Neural cell (in vitro differentiated cells): ENCODE measurements at regions not wholly inside any gene's neighbourhood (a gene's known extent, or its start where the extent isn't known, plus 50 kb on each side); places are given as distances from the start of the nearest gene placed in this dataset.

Experiments used
- H2AFZ ChIP-seq: fragments of 200-600, 300-800 bp; sonication (generic), shearing (Covaris generic); 2 replicates; pipeline ENCODE4 v1.6.0; 2014; ENCODE audit warnings: low read depth, mild to moderate bottlenecking, antibody characterized with exemption, low read length, moderate library complexity
- H3F3A ChIP-seq: fragments of 200-600 bp; shearing (Covaris generic); 2 replicates; pipeline ENCODE4 v1.6.1; 2016; ENCODE audit warnings: mild to moderate bottlenecking, moderate library complexity, mixed read lengths, antibody characterized with exemption, low read length; ENCODE audit not compliant: insufficient read depth, poor library complexity, severe bottlenecking
- H3K27ac ChIP-seq: fragments of 200-600, 300-800 bp; sonication (generic), shearing (Covaris generic); 2 replicates; pipeline ENCODE4 v1.5.1; 2014; ENCODE audit warnings: mild to moderate bottlenecking, low read length, moderate library complexity
- H3K27me3 ChIP-seq: fragments of 300-800, 200-600 bp; sonication (generic), shearing (Covaris generic); 2 replicates; pipeline ENCODE4 v1.6.0; 2014; ENCODE audit warnings: mild to moderate bottlenecking, low read depth, low read length, moderate library complexity; ENCODE audit not compliant: insufficient read depth
- H3K36me3 ChIP-seq: fragments of 300-800, 200-600 bp; sonication (generic), shearing (Covaris generic); 2 replicates; pipeline ENCODE4 v1.5.1; 2014; ENCODE audit warnings: mild to moderate bottlenecking, antibody characterized with exemption, low read length, moderate library complexity; ENCODE audit not compliant: insufficient read depth
- H3K4me2 ChIP-seq: fragments of 300-800, 200-600 bp; sonication (generic), shearing (Covaris generic); 2 replicates; pipeline ENCODE4 v1.6.0; 2014; ENCODE audit warnings: mild to moderate bottlenecking, low read length
- H3K4me3 ChIP-seq: fragments of 300-800, 200-600 bp; sonication (generic), shearing (Covaris generic); 2 replicates; pipeline ENCODE4 v1.5.1; 2014; ENCODE audit warnings: mild to moderate bottlenecking, low read length, moderate library complexity
- H3K79me2 ChIP-seq: fragments of 200-600 bp; shearing (Covaris generic); replicated peaks from 2 replicates; pipeline ENCODE4 v1.6.0; 2014; ENCODE audit warnings: mild to moderate bottlenecking, low read length, moderate library complexity; ENCODE audit not compliant: insufficient read depth
- H3K9ac ChIP-seq: fragments of 300-800, 200-600 bp; sonication (generic), shearing (Covaris generic); 2 replicates; pipeline ENCODE4 v1.6.1; 2016; ENCODE audit warnings: mild to moderate bottlenecking, low read length, mixed read lengths
- H3K9me2 ChIP-seq: fragments of 200-600 bp; shearing (Covaris generic); 2 replicates; pipeline ENCODE4 v1.6.1; 2016; ENCODE audit warnings: mild to moderate bottlenecking, low read length, mixed read lengths; ENCODE audit not compliant: insufficient read depth
- H3K9me3 ChIP-seq: fragments of 200-600, 300-800 bp; sonication (generic), shearing (Covaris generic); 2 replicates; pipeline ENCODE4 v1.6.1; 2016; ENCODE audit warnings: mild to moderate bottlenecking, mixed run types, low read length, moderate library complexity, mixed read lengths
- H4K20me1 ChIP-seq: fragments of 200-600 bp; shearing (Covaris generic); 2 replicates; pipeline ENCODE4 v1.6.1; 2016; ENCODE audit warnings: mild to moderate bottlenecking, mixed run types; ENCODE audit not compliant: insufficient read depth
- CTCF ChIP-seq: fragments of 450-650 bp; IDR thresholded peaks from 2 replicates; pipeline ENCODE4 v1.5.1; 2014; ENCODE audit warnings: antibody characterized with exemption, mild to moderate bottlenecking, moderate library complexity; ENCODE audit not compliant: poor library complexity, severe bottlenecking
- EP300 ChIP-seq: fragments of 450-650 bp; conservative IDR thresholded peaks from 2 replicates; pipeline ENCODE4 v1.6.1; 2014; ENCODE audit warnings: antibody characterized with exemption, mild to moderate bottlenecking, moderate library complexity; ENCODE audit not compliant: poor library complexity, severe bottlenecking
- EZH2 ChIP-seq: fragments of 200-600, 300-800 bp; shearing (Covaris generic), sonication (generic); IDR thresholded peaks from 2 replicates; pipeline ENCODE4 v1.6.1; 2014; ENCODE audit warnings: antibody characterized with exemption, low read length, borderline replicate concordance, mild to moderate bottlenecking; ENCODE audit not compliant: insufficient read depth, poor library complexity, severe bottlenecking
- MXI1 ChIP-seq: fragments of 450-650 bp; conservative IDR thresholded peaks from 2 replicates; pipeline ENCODE4 v1.6.1; 2014; ENCODE audit warnings: antibody characterized with exemption, mild to moderate bottlenecking; ENCODE audit not compliant: poor library complexity, severe bottlenecking
- POLR2AphosphoS5 ChIP-seq: IDR thresholded peaks from 2 replicates; pipeline ENCODE4 v1.6.1; 2012
- RAD21 ChIP-seq: fragments of 450-650 bp; conservative IDR thresholded peaks from 2 replicates; pipeline ENCODE4 v1.6.1; 2014; ENCODE audit warnings: antibody characterized with exemption, mild to moderate bottlenecking, moderate library complexity
- REST ChIP-seq: IDR thresholded peaks from 2 replicates; pipeline ENCODE4 v1.6.1; 2012; ENCODE audit warnings: borderline replicate concordance
- SMC3 ChIP-seq: fragments of 450-650 bp; conservative IDR thresholded peaks from 2 replicates; pipeline ENCODE4 v1.6.1; 2014; ENCODE audit warnings: antibody characterized with exemption, mild to moderate bottlenecking, moderate library complexity; ENCODE audit not compliant: poor library complexity
- TAF1 ChIP-seq: IDR thresholded peaks from 2 replicates; pipeline ENCODE4 v1.6.1; 2012; ENCODE audit warnings: low read depth

GRCh38 chr10:4069491-4069890 is 284.5 kb upstream of the KLF6 start:
- Histone ChIP-seq H2AFZ (no peak overlapping the region), H3F3A (no peaks in the 10 kb centered on the region), H3K9me3 (no peaks in the 10 kb centered on the region), H3K9me2 (no peaks in the 10 kb centered on the region), H4K20me1 (no peaks in the 10 kb centered on the region), H3K27ac (no peak overlapping the region), H3K79me2 (no peaks in the 10 kb centered on the region), H3K4me2 (no peak overlapping the region), H3K9ac (no peak overlapping the region), H3K36me3 (no peaks in the 10 kb centered on the region), H3K4me3 (no peak overlapping the region), H3K27me3 (no peaks in the 10 kb centered on the region)
- no peak for TF ChIP-seq CTCF
- no peak for TF ChIP-seq TAF1
- TF ChIP-seq EZH2: no peak
- no peak for TF ChIP-seq RAD21
- TF ChIP-seq EP300: no peak
- no peak for TF ChIP-seq POLR2AphosphoS5
- no peak for TF ChIP-seq SMC3
- TF ChIP-seq MXI1: no peak
- TF ChIP-seq REST: no peak

- Histone ChIP-seq H3K79me2 (no peaks in the 10 kb centered on the region), H4K20me1 (no peaks in the 10 kb centered on the region), H3K27me3 (no peaks in the 10 kb centered on the region), H2AFZ (no peak overlapping the region), H3K36me3 (no peaks in the 10 kb centered on the region), H3K27ac (no peak overlapping the region), H3F3A (no peaks in the 10 kb centered on the region), H3K9me2 (no peaks in the 10 kb centered on the region), H3K4me2 (no peak overlapping the region), H3K9ac (no peak overlapping the region), H3K9me3 (no peaks in the 10 kb centered on the region), H3K4me3 (no peak overlapping the region)
- no peak for TF ChIP-seq TAF1
- TF ChIP-seq REST: no peak
- TF ChIP-seq POLR2AphosphoS5: no peak
- no peak for TF ChIP-seq EZH2
- no peak for TF ChIP-seq MXI1
- no peak for TF ChIP-seq CTCF
- no peak for TF ChIP-seq EP300
- no peak for TF ChIP-seq RAD21
- TF ChIP-seq SMC3: no peak
Observed at GRCh38 chr10:4068629-4069028, 283.6 kb upstream of the KLF6 start.
